DLD1 (cell line): ENCODE measurements at regions not wholly inside any gene's neighbourhood (a gene's known extent, or its start where the extent isn't known, plus 50 kb on each side); places are given as distances from the start of the nearest gene placed in this dataset.

Source experiments
- in situ Hi-C: cut with HindIII; loops from 2 replicates; pipeline ENCODE4 v1.10.0; 2017; ENCODE audit warnings: low sequenced_read_pairs

DNA sequence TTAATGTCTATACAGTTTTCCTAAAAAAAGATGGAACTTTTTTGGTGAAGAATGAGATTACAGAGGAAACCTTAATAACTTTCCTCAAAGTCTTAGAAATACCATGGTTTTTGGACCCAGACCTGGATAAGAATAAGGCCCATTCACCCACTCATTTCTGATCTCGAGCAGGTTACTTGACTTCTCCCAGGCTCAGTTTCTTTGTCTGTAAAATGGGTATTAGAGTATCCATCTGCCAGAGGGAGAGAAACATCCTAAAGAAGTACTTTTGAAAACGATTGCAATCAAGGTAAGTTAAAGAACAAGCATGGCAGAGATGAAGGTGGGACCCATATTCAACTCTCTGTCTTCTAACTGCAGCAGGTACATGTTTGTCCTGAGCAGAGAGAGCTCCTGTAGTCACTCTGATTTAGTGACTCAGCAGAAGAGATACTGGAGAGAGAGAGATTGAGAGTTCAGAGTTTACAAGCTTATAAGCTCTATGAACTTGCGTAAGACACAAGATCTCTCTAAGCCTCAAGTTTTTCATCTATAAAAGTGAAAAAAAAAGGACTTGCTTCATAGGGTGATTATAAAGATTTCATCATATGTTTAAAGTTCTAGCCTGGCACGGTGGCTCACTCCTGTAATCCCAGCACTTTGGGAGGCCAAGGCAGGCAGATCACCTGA, 379.4 kb upstream of the SGCD start:
- in situ Hi-C loops = no loop called here

DNA sequence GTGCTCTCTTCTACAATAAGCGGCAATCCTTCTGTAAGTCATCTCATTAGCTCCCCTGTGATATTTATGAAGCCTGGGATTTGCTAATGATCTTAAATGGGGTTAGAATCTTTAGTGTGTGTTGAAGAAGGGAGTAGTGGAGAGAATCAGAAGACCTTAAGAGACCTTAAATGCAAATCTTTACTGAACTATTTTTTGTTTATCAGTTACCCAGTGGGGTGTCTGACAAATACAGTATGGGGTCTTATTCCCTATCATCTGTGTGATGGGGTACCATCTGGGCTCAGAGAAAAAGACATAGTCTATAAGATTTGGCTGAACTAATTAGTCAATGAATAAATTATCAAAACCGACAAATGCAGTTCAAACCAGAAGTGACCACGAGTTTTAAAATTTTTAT, 378.4 kb upstream of the SGCD start:
- in situ Hi-C loops = no loop called here

DNA sequence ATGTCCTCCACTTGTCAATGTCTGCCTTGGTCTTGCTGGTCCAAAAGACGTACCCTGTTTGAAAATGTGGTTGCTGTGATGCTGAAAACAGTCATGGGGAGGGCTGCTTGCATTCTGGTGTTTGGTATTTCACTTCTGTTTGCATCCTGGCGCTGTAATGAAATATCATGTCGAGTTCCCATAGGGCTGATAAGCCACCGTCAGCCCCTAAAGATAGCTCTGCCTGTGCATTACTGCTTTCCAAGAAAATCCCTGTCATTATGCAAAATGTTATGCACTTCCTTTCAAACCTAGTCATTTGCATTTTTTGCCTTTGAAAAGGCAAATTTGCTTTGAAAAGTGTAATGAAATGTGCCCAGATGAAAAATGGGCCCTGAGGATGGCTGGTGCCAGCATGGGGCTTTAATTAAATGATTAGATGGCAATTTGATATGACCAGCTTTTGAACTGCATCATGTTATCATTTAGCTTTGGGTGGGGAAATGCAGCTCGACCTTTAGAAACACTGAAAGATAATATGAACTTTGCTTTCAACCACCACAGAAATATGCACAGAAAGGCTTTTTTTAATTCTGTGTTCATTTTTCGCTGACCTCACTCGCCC, 374.4 kb upstream of the SGCD start:
- in situ Hi-C loops = no loop called here

DNA sequence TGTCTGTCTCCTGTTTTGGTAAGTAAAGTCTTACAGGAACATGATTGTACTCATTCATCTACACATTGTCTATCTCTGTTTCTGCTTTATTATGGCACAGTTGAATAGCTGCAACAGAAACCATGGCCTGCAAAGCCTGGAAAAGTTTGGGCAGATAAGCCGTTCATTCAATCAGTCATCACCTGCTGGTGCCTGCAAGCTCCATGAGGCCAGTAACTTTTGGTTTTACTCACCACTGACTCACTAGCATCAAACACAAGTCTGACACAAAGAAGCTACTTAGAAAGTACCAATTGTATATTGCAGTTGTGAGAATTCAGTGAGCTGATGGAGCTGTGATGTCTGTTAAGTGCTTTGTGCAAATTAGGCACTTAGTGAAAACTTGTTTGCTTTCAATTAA, 373.6 kb upstream of the SGCD start:
- in situ Hi-C loops = no loop called here

DNA sequence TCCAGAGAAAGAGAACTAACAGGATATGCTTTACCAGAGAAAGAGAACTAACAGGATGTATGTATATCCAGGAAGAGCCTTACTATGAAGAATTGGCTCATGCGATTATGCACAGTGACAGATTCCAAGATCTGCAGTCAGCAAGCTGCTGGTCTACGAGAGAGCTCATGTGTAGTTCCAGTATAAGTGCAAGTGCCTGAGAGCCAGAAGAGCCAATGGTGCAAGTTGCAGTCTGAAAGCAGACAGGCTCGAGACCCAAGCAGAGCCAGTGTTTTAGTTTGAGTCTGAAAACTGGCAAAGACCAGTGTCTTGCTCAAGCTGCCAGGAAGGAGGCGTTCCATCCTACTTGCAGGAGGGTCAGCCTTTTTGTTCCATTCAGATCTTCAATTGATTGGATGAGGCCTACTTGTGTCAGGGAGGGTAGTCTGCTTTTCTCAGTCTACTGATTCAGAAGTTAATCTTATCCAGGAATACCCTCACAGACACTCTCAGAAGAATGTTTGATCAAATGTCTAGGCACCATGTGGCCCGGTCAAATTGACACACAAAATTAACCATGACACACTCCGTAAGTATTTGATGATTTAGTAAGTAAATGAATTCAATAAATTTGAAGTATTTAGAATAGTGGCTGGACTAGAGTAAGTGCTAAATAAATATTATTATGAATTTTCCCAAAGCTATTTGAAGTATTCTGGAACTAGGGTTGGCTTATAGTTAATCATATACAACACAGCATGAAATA, 372.1 kb upstream of the SGCD start:
- in situ Hi-C loops = no loop called here

DNA sequence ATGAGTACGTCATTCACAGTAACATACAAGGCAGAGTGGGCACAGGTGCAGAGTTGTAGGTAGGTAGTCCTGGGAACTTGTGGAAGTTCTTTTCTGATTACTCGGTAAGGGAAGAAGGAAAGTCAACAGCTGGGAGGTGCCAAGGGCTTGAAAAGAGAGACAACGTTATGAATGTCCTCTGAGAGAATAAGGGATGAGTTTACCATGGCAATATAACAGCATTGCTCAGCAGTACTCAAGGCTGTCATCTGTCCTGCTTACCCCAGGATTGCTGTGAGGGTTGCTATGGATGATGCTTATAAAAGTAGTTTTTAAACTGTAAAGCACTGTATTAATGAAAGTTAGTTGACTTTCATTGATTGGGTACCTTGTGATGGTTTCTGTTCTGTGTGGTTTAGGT, 369.1 kb upstream of the SGCD start:
- in situ Hi-C loops = no loop called here

DNA sequence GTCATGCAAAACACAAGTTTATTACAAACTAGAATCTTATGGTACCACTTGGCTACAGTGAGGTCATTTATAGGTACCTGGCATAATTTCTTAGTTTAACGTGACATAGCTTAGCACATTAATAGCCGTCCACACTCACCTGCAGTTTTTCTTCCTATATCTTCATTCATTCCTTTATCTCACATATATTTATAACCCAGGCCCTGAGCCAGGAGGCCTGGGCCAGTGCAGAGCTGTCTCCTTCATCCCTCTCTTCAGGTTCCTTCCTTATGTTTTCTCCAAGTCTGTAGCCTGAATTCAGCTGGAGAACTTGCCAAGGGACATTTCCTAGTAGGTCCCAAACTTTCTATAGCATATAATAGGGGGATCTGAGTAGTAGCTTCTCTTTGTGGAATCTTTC, 367.9 kb upstream of the SGCD start:
- in situ Hi-C loops = no loop called here

DNA sequence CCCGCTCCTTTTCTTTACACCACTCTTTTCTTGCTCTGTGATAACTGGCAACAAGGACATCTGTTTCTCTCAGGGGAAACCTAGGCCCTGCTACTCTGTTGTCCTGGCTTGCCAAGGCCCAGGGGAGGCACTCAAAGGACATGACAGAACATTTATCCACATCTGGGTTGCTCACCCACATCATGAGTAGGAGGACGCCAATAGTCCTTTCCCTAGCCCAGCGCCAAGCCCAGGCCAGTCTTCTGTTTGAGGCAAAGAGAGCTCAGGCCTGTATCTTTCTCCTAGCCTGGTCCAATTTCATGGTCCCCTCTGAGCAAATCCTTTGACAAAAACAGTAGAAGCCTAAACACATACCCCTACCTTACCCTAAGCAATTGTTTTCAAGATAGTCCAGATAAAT, 366.8 kb upstream of the SGCD start:
- in situ Hi-C loops = no loop called here

DNA sequence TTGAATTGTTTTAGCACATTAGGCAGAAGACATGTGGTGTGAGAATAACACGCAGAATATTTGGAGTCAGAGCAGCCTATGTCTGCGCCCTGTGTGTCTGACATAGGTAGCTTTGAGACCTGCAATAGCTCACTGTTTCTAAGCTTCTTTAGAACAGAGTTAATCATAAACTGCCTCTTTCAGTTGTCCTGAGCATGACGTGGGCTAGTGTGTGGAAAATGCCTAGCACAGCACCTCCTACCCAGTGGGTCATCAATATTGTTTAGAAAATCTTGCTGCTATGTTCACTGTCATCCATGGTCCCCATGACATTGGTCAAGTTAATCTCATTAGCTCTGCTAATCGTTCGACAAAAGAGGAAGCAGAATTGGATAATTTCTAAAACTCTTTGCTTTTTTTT, 357.4 kb upstream of the SGCD start:
- in situ Hi-C loops = no loop called here

DNA sequence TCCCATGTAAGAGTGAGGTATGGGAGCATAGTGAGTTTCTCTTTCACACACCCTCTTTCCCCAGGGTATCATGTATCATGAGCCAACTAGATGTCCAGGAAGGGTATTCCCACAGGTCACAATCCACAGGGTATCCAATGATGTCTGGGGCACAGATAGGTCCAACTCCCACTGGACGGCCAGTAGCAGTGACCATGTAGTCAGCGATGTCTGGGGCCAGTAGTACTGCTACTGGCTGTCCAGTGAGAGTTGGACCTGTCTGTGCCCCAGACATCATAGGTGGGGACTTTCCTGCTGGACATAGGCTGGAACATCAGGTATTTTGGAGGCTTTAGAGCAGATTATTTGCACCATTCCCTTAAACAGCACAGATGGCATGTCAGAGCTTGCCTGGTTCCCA, 352.6 kb upstream of the SGCD start:
- in situ Hi-C loops = no loop called here

DNA sequence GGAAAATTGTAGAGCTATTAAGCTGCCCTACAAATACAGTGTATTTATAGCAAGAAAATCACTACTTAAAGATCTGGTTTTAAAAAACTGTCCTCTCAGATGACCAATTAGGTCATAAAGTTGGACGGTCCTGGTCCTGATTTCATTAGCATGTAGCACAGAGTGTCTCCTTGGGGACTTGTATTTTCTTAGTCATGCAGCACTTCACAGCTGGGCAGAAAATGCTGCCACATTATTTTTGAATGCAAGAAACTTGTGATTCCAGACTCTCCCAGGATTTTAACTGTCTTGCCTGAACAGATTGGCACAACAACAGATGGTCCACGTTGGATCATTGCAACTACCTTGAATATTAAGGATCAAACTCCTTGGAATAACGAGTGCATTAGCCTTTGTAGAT, 348.1 kb upstream of the SGCD start:
- in situ Hi-C loops = no loop called here

DNA sequence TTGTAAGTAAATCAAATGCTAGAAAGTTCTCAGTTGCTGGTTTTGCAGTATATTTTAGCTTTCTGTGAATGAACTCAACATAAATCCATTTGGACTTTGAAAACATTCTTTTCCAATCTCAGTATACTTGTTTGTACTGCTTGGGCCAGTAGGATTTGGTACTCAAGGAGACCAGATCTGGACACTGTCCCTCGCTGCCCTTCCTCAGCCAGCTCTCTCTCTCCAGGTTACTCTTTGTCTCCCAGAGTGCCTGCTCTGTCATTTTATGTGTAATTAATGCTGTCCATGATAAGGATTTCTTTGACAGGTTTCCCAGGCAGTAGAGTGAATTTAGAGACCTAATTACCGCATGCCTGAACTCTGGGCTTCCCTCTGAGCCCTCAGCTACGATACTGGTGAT, 344.6 kb upstream of the SGCD start:
- in situ Hi-C loops = no loop called here

DNA sequence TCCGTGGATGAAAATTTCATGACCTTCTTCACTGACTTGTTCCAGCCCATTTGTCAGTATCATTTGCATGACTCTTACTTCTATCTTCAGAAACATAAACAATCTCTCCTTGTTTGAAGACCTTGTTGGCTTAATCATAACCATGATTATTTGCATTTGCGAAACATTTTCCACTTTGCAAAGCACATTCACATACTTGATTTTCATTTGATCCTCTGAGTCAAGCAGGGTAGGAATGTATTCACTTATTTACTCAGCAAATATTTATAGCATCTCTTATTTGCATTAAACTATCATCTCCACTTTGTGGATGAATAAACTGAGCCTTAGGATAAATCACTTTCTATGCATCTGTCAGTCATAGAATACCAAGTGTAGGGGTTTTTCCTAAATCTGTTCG, 343.0 kb upstream of the SGCD start:
- in situ Hi-C loops = no loop called here

DNA sequence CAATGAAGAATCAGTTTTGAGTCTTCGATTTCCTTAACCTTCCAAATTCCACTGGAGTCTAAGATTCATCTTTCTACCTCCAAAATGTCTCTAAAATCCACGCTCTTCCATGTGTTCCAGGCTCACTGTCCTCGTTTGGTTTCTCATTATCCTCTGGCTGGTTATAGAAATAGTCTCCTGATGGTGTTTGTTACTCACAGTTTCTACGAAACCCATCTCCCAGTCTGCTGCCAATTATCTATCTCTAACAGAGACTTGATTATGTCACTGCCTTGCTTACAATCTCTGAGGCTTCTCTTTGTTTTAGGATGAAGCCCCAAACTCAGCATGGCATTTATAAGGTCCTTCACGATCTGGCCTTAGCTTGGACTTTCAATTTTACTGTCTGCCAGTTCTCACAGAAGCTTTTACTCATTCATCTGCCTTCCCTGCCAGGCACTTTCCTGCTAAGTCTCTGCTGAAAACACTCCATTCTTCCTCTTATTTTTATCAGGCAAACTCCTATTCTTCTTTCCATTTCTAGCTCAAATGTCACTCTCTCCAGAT, 339.6 kb upstream of the SGCD start:
- in situ Hi-C loops = no loop called here

DNA sequence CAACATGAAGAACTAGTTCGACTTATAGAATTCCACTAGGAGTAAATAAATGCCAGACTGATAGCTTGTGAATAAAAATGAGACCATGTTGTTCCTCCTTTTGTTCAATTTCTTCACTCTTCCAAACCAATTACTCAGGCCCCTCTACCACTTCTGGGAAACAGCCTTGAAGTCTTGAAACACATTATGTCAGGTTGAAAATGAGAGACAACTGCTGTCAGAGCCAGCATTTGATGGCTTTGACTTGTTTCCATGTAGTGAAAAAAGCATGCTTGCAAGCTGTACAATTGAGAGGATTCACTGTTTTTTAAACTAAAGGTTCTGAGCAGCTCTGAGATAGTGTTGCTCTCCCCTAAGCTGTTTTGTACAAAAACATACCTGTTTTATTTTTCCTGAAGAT, 337.1 kb upstream of the SGCD start:
- in situ Hi-C loops = no loop called here

DNA sequence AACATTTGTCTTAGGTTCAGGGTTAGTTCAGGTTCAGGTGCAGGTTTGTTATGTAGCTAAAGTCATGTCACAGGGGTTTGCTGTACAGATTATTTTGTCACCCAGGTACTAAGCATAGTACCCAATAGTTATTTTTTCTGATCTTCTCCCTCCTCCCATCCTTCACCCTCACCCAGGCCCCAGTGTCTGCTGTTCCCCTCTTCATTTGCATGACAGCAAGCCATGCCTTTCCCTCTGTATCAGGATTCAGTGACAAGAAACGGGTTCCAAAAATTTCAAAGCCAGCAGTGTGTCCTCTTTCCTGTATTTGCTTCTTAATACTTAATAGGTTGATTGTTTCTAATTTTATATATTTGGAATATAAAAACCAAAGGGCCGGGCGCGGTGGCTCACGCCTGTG, 330.8 kb upstream of the SGCD start:
- in situ Hi-C loops = no loop called here

DNA sequence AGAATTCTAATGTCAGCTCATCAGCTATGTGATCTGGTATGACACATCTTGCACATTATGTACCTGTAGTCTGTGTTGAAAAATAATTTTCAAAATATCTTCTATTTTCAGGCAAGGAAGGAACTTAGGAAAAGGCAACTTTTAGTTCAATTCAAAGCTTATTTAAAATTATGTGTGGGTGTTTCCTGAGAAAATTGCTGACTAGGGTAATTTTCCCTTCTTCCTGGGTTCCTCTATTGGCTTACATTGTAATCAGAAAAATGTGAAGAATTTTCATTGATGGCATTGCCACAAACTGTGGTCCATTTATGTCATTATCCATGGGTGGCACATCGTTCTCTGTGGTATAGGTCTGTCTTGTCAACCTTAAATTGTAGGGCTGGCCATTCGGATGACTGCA, 328.7 kb upstream of the SGCD start:
- in situ Hi-C loops = no loop called here

DNA sequence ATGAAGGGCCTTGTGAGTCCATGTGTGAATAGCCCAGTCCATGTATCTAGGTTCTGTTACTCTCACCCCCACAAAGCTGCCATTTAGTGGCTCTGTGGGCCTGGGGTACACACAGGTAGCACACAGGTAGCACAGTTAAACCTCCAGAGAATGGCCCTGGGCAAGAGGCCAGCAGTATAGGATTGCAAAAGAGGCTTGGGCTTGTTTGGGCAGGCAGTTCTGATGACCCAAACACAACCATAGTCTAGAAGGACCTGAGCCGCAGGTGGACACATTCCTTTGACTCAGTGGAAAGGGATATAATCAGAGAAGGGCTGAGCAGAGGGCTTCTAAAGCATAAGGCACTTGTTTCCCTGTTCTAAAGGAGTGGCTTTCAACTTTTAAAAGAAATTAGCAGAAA, 326.8 kb upstream of the SGCD start:
- in situ Hi-C loops = no loop called here

DNA sequence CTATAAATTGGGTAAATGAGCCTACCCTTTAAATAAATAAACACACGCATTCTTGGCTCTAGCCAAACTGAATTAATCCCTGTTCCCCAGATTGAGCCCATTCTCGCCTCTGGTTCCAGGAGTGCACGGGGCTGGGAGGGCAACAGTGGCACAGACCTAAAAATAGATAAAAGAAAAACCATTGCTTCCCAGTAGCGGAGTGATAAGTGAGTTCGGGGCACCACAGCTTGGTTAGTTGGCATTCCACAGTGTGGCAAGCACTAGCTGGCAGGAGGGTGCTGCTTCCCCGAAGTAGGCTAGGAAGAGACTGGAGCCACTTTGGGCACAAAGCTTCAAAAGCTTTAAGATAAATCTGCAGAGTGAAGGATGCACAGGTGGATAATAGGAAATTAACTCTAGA, 322.2 kb upstream of the SGCD start:
- in situ Hi-C loops = no loop called here

DNA sequence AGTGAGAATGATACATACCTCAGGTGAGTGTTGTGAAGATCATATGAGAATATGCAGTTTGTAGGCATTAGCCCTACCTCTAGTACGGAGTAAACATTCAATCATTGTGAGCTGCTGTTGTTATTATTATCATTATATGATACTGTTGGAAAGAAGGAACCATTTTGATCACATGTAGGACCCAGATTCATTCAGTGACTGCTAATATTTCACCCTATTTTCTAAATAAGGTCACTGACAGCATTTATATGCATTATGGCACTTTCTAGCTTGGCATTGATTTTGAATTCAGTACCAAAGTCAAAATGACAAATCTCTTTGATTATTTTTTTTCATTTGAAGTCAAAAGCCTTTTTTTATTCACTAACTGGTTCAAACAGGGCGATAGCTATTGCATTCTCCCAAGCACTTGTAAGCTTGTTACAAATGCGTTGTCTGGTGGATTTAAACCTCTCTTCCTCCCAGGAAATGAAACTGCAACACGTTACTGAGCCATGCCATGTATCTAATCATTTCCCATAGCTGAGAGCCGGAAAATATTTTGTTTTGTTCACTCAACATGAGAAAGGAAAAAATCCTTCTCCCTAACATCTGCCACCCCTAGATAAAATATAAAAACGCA, 320.8 kb upstream of the SGCD start:
- in situ Hi-C loops = no loop called here

DNA sequence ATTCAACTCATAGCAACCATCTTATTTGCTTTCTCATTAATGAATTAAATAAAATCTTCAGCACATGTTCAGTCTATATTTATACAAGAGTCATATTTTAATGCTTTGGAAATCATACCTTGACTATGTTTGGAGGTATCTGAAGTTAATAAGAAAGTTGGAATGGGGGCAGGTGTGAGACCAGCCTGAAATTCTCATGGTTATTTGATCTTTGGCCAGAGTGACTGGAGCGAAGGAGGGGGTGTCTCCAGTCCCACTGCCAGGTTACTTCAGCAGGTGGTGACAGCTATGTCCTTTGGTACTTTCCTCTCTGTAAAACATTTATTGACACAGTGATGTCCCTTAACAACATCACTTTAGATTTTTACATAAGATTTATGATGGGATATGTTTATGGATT, 318.1 kb upstream of the SGCD start:
- in situ Hi-C loops = no loop called here

DNA sequence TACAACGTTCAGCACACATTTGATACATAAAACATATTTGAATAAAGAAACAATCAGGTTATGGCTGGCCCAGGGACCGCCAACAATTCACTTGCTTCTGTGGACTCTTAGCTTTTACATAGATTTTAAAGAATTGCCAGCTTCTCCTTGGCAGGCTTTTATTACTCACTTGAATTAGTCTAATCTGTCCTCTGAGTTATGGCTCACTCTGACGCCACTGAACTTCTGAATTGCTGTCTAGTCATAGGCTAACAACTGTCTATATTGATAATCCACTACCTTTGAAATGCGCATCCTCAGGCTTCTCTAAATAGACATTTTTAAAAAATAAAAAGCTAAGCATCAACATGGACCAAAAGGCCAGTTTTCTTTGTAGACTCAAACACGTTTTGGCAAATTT, 317.4 kb upstream of the SGCD start:
- in situ Hi-C loops = no loop called here
